Lung microvascular endothelial cell (primary cell): ENCODE measurements at regions not wholly inside any gene's neighbourhood (a gene's known extent, or its start where the extent isn't known, plus 50 kb on each side); places are given as distances from the start of the nearest gene placed in this dataset.

ENCODE experiments used
- DNase-seq, 2 donors: peaks; one replicate each; pipeline versions ENCODE4 v3.0.0 to v3.0.0-alpha.2; 2010; ENCODE audit warnings: low read depth in 2 of 2

DNA sequence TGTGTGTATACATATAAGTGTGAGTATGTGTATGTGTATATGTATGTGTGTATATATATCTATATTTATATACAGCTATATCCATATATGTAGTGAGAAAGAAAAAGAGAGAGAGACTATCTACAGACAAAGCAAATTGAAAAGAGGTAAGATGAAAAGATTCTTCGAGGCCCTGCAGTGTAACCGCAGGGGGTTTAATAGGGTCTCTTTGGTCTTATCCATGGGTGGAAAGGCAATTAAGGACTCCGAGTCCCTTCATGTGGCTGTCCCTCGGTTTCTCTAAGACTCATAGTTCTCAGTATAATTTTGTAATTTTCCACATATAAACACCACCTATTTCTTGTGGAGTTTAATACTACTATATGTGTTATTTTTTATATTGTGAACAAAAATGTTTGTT lies 50.6 kb upstream of the JAZF1 start:
- no peak for DNase-seq

DNA sequence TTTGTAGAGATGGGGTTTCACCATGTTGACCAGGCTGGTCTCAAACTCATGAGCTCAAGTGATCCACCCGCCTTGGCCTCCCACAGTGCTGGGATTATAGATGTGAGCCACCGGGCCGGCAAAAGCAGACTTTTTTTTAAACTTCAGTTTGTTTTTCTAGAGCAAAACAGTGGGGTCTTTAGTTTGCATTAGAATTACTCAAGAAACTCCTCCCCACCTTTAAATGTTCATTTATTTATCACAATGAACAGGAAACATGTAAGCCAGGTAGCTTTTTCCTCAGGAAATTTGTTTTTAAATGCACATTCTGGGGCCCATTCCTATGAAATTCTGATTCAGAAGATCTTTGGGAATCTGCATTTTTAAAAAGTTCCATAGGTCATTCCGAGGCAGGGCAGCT lies 56.0 kb upstream of the JAZF1 start:
- no peak for DNase-seq

DNA sequence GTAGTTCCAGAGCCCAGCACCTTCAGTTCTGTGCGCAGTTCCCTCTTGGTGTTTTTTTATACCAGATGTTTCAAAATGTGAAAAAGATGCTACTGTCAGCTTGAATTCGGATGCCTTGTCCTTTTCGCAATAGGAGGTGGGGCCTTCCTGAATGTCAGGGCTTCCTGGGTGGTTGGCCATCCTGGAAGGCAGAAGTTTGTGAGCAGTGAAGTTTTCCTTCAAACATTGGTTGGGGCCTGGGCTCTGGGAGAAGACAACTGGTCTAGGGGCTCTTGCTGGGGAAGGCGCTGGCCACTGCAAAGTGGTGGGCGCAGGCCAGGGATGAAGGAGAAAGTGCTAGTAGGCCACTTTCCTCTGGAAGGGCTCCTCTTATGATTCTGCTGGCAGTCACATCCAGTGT lies 56.8 kb upstream of the JAZF1 start:
- no peak for DNase-seq

DNA sequence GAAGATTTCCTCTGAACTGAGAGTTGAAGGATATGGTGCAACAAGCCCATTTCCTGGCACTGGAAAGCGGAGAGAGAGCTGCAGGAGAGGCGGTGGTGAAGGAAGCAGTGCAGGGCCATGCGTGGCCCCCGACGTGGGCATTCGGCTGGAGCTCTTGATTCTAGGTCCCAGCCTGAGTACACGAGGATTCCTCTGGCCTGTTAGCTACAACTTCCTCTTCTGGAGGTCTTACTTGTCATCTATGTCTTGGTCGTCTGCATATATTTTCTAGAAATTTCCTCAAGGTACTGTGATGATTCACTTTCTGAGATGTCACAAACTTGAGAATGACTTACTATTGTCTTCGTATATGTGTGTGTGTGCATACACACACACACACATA lies 59.2 kb upstream of the JAZF1 start:
- no peak for DNase-seq

DNA sequence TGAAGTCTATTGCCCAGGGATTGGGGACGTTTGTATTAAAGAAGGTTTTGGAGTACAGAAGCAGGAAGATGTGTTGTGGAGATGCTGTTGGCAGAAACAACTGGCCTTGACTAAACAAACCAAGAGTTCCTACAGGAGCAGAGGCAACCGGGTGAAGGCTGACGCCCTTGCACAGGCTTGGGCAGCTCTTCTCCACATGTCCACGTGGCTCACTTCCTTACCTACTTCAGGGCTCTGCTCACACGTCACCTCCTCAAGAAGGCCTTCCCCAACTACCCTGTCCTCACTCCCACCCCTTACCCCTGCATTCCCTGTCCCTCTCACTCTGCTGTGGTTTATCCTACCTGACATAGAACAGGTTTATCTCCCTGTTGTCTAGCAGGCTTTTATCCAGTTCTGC lies 59.9 kb upstream of the JAZF1 start:
- no peak for DNase-seq

DNA sequence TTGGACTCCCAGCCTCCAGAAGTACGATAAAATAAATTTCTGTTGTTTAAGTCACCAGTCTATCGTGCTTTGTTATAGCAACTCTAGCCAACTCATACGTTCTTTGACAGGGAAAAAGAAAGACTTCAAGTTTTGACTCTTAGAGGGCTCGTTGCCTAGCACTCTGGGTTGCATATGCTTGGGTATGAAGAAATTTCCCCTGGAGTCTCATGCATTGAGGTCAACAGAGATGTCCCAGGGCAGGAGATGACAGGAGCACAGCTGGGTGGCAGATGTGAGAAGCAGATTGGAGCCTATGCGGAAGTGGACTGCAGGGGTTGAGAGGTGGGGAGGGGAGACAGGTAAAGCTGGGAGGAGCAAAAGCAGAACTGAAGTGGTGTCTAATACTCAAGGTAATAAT lies 63.3 kb upstream of the JAZF1 start:
- DNase-seq = no peak

DNA sequence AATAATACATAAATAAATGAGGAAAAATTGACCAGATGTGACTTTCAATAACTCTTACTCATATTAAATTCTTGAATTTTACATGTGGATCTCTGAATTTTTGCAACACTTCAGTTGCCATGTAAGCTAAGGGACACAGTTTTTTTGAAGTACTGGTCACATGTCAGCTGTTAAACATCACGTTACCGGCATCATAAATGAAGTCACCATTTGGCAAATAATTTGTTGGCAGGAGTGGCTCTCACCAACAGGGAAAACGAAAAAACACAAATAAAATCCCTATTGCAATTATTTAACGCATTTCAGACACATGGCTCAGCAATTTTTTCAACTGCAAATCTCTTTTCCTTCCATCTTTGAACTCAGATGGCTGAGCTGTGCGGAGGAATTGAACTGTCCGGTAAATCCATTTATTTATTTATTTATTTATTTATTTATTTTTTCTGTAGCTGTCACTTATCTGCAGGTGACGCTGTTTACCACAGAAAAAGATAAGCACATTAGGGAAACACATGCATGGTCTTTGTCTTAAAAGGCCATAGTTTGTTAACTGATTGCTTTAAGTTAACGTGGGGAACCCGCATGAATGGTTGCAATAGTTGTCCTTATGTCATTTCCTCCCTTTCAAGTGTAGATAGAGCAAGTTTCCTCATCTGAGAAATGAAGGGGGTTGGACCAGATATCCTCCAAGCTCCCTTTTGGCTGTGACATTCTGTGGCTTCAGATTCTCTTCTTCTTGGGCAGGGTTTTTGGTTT lies 64.7 kb upstream of the JAZF1 start:
- no peak for DNase-seq

DNA sequence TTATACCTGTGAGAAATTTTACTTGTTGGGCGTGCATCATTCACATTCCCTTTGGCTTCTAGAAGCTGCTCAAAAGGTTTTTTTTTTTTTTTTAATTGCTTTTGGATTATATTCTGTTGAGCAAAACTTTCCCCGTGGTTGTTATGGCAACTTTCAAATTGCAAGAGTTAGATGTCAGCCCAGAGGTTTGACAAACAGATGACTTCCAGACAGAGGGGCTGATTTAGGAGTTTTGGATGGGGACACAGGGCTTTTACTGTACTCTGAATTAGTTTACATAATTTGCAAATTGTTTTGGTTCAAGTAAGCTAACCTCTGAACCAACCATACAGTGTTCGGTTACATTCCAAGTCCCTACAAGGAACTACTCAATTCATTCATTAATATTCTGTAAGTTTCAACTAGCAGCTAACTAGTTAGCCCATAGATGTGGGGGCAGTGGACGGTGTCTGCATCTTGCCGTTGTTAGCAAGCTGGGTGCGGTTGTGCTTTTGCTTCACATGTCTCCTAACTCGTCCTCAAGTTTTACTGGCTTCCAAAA lies 66.4 kb upstream of the JAZF1 start:
- no peak for DNase-seq

DNA sequence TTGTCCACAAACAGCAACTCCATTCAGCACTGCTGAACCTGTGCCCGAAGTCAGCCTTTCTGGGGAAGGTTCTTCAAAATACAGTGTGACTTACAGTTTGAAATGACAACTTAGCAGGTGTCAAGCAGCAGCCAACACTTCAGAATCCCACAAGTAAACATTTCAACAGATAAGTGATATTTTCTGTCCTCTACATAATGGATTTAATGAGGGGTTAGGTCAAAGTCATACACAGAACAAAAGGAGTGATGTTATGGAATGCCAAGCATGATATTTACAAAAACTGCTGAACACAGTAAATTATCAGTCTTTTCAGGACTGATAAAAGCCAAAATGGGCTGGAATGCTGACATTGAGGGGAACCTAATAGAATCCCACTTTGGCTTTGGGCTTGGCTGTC lies 77.6 kb upstream of the JAZF1 start:
- no peak for DNase-seq

DNA sequence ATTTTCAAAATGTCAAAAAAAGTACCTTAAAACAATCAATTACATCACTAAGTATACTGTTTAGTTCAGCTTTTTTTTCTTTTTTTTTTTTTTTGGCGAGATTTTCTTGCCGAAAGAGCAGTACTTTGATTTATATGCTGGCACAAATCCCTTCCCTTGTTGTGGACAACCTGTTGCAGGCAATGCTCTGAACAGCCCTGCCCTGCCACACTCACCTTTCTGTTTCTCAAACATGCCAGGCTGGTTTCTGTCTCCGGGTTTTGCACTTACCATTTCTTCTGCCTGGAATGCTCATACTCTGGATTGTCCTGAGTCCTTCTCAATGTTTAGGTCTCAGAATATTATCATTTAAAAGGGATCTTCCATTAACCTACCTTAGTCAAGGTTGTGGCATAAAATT lies 80.4 kb upstream of the JAZF1 start:
- DNase-seq = no peak

DNA sequence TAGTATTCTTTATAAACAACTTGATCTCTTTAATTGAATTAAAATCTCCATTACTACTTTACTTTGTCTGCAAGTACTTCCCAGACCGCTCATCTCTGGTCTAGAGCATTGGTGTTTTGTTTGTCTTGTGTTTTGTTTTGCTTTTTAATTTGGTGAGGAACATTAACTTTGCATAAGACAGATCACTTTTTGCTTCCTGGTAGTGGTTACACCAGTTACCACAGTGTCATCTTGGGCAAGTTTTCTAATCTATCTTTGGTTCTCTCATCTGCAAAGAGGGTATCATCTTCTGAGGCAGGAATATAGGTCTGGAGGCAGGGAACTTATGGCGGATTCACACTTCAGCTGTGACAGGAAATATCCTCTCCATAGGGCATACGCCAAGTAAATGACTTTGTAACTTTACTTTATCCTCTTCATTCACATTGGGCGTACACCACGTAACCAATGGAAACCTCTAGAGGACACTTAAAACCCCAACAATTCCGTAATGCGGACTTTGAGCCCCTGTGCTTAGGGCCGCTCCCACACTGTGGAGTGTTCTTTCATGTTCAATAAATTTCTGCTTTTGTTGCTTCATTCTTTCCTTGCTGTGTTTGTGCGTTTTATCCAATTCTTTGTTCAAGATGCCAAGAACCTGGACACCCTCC lies 83.2 kb upstream of the JAZF1 start:
- DNase-seq = no peak

DNA sequence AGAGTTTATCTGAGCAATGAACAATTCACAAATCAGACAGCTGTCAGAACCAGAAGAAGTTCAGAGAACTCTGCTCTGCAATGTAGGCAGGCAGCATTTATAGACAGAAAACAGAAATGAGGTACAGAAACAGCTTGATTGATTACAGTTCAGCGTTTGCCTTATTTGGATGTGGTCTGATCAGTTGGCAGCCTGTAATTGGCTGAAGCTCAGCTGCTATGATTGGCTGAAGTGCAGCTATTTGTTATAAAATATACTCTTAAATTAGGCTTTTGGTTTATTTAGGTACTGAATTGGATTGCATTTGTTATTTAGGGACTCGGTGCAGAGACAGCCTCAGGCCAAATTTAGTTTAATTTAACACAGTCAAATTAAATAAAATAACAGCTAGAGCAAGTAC lies 85.8 kb upstream of the JAZF1 start:
- no peak for DNase-seq

DNA sequence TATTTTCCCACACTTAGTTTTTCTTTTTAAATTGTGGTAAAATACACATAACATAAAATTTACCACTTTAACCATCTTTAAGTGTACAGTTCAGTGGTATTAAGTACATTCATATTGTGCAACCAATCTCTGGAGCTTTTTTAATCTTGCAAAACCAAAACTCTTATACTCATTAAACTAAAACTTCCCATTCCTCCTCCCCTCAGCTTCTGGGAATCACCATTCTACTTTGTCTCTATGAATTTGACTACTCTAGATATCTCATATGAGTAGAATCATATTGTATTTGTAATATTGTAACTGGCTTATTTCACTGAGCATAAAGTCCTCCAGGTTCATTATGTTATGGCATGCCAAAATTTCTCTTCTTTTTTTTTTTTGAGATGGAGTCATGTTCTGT lies 86.4 kb upstream of the JAZF1 start:
- no peak for DNase-seq

DNA sequence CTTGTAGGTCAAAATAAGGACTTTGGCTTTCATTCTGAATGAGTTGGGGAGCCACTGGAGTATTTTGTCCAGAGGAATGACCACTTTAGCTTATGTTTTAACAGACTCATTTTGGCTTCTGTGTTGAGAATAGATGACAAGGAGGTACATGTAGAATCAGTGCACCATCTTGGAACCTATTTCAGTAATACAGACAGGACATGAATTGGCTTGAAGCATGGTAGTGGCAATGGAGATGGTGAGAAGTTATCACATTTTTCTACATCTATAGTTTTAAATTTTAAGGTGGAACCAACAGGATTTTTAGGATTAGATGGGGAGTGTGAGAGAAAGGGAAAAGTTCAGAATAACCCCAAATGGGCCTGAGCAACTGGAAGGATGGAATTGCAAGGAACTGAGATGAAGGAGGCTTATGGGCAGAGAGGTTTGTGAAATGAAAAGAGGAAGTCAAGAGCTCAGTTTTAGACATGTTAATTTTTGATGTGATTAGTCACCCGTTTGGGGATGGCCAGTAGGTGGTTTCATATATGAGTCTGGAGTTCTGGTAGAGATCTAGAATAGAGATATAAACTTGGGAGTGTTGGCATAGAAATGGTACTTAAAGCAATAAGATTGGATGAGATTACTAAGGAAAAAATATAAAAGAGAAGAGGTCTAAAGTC lies 89.2 kb upstream of the JAZF1 start:
- no peak for DNase-seq

DNA sequence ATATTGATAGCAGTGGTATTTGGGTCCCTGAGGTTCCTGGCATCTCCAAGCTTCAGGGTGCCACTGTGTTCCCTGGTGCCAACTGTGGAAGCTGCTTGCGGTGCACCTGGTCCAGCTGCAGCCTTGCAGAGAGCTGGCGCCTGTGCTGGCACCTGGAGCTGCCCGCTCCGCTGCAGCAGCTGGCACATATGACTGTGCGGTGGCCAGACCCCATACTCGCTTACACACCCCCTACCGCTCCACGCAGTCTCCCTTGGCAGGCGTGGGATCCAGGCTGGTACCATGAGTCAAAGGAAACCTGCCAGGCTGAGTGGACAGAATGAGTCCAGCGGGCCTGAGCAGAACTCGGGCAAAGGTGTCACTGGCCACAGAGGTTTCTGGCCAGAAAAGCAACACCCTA lies 89.9 kb upstream of the JAZF1 start:
- no peak for DNase-seq

DNA sequence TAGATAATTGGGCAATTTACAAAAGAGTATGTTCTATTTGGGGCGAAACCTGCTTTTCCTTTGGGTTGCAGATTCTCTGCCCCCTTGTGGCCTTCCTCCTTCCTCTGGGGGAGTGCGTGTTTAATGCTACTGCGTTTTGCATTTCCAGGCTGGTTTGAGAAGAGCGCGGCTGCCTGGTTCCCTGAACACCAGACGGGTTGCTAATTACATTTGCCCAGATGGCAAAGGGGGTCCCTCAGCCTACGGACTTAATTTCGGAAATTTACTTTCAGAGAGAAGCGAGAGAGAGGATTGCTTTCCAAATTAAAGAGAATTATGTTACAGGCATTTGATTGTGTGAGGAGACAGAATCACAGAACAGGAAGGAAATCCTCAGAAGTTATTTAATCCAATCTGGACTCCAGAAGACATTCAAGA lies 91.9 kb upstream of the JAZF1 start:
- DNase-seq = peak; percentile 35 to 42

DNA sequence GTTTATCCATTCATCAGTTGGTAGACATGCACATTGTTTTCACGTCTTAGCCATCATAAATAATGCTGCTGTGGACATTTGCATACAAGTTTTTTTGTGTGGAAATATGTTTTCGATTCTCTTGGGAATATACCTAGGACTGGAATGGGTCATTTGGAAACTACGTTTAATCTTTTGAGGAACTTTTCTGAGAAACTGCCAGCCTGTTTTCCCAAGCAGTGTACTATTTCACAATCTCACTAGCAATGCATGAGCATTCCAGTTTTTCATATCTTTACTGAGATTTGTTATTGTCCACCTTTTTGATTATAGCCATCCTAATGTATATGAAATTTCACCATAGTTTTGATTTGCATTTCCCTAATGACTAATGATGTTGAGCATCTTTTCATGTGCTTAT lies 95.7 kb upstream of the JAZF1 start:
- DNase-seq = no peak

DNA sequence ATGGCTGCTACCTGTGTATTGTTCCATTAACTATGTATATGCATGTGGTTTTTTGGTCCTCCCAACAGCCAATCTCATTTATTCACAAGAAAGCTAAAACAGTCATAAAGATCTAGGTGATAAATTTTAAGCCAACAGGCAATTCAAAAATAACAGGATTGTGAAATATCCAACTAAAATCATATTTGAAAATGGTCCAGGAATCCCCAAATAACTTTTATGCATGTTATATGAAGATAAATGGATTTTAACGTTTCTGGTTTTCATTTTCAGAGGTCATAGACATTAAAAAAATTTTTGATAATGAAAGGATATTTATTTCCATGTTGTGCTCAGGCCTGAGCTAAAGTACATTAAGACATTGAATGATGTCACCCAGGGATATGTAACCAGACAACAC lies 96.8 kb upstream of the JAZF1 start:
- DNase-seq = no peak

DNA sequence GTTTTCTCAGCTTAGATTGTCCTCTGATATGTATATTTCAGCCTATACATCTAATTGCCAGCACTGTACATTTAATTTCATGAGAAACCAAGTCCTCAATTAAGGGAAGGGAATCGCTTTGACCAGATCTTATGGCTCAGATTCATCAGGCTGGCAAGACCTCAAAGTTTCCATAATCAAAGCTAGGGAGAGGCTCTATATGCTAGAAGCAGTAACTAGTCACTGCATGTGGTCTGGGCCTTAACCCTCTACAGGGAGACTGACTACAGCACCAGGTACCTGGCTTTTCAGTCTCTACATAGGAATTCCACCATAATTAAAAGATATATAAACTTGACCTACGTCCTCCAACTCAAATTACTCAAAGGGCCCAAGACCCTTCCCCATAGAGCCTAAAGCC lies 97.4 kb upstream of the JAZF1 start:
- DNase-seq = no peak

DNA sequence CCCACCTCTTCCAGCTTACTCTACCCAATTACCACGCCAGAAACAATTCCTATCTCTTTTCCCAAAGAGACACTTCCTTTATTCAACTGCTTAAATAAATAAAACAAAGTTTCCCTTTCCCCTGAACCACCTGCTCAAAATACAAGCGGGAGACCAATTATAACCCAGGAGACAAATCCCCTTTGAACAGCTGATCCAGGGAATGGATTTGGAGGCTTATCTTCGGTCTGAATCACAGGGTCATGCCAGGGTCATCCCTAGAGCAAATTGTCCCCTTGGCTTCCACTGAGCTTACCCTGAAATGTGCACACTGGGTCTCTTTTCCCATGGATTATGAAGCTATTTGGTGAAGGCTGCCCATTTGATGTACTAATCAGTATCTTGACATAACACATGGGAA lies 99.9 kb upstream of the JAZF1 start:
- DNase-seq = no peak

DNA sequence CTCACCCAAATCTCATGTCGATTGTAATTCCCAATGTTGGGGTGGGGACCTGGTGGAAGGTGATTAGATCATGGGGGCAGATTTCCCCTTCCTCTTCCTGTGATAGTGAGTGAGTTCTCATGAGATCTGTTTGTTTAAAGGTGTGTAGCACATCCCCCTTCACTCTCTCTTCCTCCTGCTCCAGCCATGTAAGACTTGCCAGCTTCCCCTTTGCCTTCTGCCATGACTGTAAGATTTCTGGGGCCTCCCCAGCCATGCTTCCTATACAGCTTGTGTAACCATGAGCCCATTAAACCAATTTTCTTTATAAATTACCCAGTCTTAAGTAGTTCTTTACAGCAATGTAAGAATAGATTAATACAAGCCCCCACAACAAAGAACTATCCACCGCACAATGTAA lies 109.9 kb upstream of the JAZF1 start:
- DNase-seq = no peak

DNA sequence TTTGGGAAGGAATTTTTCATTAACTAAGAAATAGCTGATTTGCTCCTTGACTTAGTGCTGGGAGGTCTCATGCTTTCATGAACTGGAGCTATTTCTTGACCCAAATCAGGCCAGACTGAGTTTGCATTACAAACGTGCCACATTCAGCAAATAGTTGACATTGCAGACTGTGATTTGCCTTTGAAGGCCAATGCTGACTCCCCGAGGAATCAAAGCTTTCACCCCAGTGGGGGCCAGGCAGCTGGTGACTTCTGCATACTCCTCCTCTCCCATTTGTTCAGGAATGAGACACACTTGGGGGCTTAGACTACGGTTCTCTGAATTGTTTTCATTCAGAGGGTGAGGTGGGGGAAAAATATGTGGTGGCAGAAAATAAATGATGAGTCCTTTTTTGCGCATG lies 111.0 kb upstream of the JAZF1 start:
- no peak for DNase-seq
